Fibroblast of villous mesenchyme (primary cell): ENCODE measurements at regions not wholly inside any gene's neighbourhood (a gene's known extent, or its start where the extent isn't known, plus 50 kb on each side); places are given as distances from the start of the nearest gene placed in this dataset.

Experiments
- DNase-seq: peaks from one replicate; pipeline ENCODE4 v3.0.0-alpha.2; 2010; ENCODE audit warnings: low read depth
- H3K4me3 ChIP-seq: 2 replicates; pipeline ENCODE4 v1.5.1; 2011; ENCODE audit warnings: low read depth, mild to moderate bottlenecking, low read length
- CTCF ChIP-seq: IDR thresholded peaks from 2 replicates; pipeline ENCODE4 v1.5.1; 2012; ENCODE audit warnings: low read depth, mild to moderate bottlenecking, low read length; ENCODE audit not compliant: insufficient read depth

DNA sequence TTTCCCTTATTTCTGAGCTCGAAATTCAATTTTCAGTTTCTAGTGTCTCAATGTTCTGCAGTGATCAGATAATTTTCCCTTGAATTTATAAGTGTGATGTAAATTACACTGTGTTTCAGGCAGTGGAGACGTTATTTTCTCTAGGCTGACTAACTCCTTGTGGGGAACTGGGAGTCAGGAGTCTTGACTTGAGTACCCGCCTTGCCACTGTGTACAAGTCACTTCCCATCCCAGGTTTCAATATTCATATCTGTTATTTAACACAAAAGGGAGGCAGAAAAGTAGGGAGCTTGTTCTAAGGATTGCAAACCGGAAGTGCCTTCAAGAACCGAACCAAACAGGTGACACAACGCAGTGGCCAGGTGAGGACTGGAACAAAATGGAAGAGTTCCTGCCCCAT, 196.5 kb downstream of the MEX3B start:
- no peak overlapping the region for H3K4me3 ChIP-seq
- TF ChIP-seq CTCF = no peak
- DNase-seq = no peak

DNA sequence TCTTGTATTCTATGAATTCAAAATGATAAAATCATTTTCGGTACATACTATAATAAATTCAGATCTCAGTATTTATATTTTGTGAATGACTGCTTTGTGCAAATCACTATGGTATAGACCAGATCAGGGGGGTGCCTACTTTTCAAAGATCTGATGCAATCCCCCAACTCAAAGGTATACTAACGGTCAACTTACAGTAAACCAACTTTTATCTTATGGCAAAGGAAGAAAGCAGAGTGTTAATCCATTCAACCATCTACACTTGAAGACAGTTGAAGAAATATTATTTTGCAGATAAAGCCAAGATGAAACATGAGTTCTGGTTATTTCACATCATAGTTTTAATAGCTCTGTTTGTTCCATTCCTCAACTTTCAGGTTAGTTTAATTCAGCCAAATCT, 197.1 kb downstream of the MEX3B start:
- no peak overlapping the region for H3K4me3 ChIP-seq
- TF ChIP-seq CTCF = no peak
- DNase-seq = no peak

DNA sequence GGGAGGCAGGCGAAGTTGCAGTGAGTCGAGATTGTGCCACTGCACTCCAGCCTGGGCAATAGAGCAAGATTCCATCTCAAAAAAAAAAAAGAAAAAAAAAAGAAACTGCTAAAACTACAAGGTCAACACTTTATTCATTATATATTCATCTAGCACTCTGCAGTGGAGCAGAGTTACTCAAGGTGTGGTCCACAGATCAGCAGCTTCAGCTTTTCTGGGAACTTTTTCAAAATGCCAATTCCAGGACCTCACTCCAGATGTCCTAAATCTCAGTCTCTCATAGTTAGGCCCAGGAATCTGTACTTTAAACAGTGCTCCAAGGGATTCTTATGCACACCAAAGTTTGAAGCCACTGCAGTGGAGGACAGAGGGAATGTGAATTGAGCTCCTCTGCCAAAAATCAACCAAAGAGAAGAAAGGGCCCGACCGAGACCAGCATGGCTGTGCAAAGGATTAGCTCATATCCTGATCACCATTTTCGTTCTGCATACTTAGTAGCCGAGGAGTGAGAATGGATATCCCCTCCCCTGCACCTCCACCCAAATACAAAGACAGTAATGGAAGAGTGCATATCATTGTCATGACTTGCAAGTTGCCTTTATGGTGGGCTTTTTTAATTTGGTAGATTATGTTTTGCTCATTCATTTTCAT, 201.9 kb downstream of the MEX3B start:
- no peak overlapping the region for H3K4me3 ChIP-seq
- no peak for DNase-seq
- TF ChIP-seq CTCF = no peak

GRCh38 chr15:81843226-81843625, 202.6 kb downstream of the MEX3B start:
- DNase-seq = no peak
- no peak for TF ChIP-seq CTCF
- no peak overlapping the region for H3K4me3 ChIP-seq

DNA sequence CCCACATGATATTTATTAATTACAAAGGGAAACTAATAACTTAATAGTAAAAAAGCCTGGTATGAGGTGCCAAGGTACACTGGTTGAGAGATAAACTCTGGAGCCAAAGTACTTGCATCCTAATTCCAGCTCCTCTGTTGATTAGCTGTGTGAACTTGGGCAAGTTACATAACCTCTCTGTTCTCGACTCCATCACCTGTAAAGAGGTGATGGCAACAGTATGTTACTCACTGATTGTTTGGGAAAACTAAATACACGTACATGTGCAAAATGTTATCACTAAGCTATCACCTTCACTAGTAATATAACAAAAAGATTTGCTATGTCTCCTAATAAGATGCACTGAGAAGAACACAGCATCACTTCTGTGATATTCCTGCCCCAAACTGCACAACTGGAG, 206.4 kb downstream of the MEX3B start:
- TF ChIP-seq CTCF = no peak
- no peak for DNase-seq

DNA sequence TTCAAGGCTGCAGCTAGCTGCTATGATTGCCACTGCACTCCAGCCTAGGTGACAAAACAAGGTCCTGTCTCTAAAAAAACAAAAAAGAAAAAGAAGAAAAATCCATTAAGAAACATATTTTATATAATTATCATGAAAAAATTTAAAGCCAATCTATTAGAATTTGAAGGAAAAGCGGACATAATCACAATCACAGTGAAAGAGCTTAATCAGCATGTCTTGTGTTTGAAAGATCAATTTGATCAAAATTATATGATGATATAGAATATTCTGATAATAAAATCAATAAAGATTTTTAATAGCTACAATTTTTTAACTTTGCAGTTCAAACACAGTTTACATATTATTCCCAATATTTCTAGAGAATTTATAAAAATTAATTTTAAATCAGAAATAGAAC, 210.1 kb downstream of the MEX3B start:
- no peak for DNase-seq
- no peak for TF ChIP-seq CTCF
- H3K4me3 ChIP-seq = no peak overlapping the region

More for the DNA sequence above, 206.4 kb downstream of the MEX3B start:
- no peak overlapping the region for H3K4me3 ChIP-seq

GRCh38 chr15:81830520-81830919, 215.3 kb downstream of the MEX3B start:
- no peak for DNase-seq
- TF ChIP-seq CTCF = no peak

More at GRCh38 chr15:81830520-81830919, 215.3 kb downstream of the MEX3B start:
- H3K4me3 ChIP-seq = no peak overlapping the region
